ENCODE measurements at regions not wholly inside any gene's neighbourhood (a gene's known extent, or its start where the extent isn't known, plus 50 kb on each side); places are given as distances from the start of the nearest gene placed in this dataset.

- intact Hi-C loops (cut with micrococcal nuclease; ENCODE audit: unreplicated experiment), result no loop called here
- Histone ChIP-seq H3K27ac (ENCODE audit: control insufficient read depth, insufficient read depth) (no peak overlapping the region), H3K4me1 (ENCODE audit: control insufficient read depth, insufficient read depth, low read length) (no peaks in the 10 kb centered on the region), H3K79me2 (ENCODE audit: control insufficient read depth, insufficient read depth, low read length) (no peaks in the 10 kb centered on the region), H3K4me3 (no peak overlapping the region), H3K9ac (ENCODE audit: control insufficient read depth, insufficient read depth, low read length) (no peak overlapping the region), H2AFZ (ENCODE audit: control insufficient read depth, low read depth, low read length) (no peak overlapping the region), H3K4me2 (ENCODE audit: control insufficient read depth, insufficient read depth) (no peak overlapping the region), H3K9me3 (replicated peaks; ENCODE audit: control insufficient read depth, insufficient read depth, low read length) (no peaks in the 10 kb centered on the region), H3K27me3 (replicated peaks in 1 of 2; ENCODE audit: control insufficient read depth in 2 of 2, insufficient read depth in 2 of 2, low read length in 1 of 2) (no peaks in the 10 kb centered on the region), H3K36me3 (ENCODE audit: control insufficient read depth in 2 of 2, insufficient read depth in 2 of 2, low read length in 1 of 2) (no peaks in the 10 kb centered on the region), H4K20me1 (ENCODE audit: control insufficient read depth, insufficient read depth) (no peaks in the 10 kb centered on the region)
- 0% methylated on average over 2 of the region's 2 CpGs for WGBS (ENCODE audit: insufficient coverage, insufficient replicate concordance, low lambda C conversion rate, missing lambda C conversion rate)
- BruUV-seq (replicated peaks), result no TSS peak
- no peak for FAIRE-seq
- ChIA-PET RAD21 (ENCODE audit: unreplicated experiment) (no interaction called here), POLR2A (no interaction called here), CTCF (interaction anchor here (0.6 kb wide), 1 partner anchor 1370 kb away, joined by 3 read pairs; no protein-coding TSS in a partner anchor), SMC1A (ENCODE audit: uncharacterized antibody, unreplicated experiment) (interaction anchor here (1.0 kb wide), 1 partner anchor 8 kb away, joined by 3 read pairs; no protein-coding TSS in a partner anchor)
- DNase-seq (ENCODE audit: low read depth, low spot score), result no peak
- TF ChIP-seq RFX5 (IDR thresholded peaks at IDR 0.05; ENCODE audit: low read depth, low read length) (no peak), STAT3 (IDR thresholded peaks at IDR 0.05; ENCODE audit: low read depth, low read length) (no peak), GATAD2B (conservative IDR thresholded peaks at IDR 0.05; ENCODE audit: low read depth) (no peak), FOXM1 (IDR thresholded peaks at IDR 0.05; ENCODE audit: low read depth, low read length) (no peak), ZNF217 (IDR thresholded peaks at IDR 0.05) (no peak), CBX5 (IDR thresholded peaks at IDR 0.05; ENCODE audit: low read depth) (no peak), HDAC6 (IDR thresholded peaks at IDR 0.05; ENCODE audit: unreplicated experiment) (no peak), BRCA1 (IDR thresholded peaks at IDR 0.05; ENCODE audit: low read depth, low read length) (no peak), KDM1A (IDR thresholded peaks at IDR 0.05; ENCODE audit: borderline replicate concordance) (no peak), MAX (IDR thresholded peaks at IDR 0.05; ENCODE audit: low read depth, low read length) (no peak), BCL11A (IDR thresholded peaks at IDR 0.05; ENCODE audit: low read depth, low read length) (no peak), CBX3 (IDR thresholded peaks at IDR 0.05; ENCODE audit: borderline replicate concordance, low read depth) (no peak)
- TF ChIP-seq, protein P1, sequence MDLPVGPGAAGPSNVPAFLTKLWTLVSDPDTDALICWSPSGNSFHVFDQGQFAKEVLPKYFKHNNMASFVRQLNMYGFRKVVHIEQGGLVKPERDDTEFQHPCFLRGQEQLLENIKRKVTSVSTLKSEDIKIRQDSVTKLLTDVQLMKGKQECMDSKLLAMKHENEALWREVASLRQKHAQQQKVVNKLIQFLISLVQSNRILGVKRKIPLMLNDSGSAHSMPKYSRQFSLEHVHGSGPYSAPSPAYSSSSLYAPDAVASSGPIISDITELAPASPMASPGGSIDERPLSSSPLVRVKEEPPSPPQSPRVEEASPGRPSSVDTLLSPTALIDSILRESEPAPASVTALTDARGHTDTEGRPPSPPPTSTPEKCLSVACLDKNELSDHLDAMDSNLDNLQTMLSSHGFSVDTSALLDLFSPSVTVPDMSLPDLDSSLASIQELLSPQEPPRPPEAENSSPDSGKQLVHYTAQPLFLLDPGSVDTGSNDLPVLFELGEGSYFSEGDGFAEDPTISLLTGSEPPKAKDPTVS (IDR thresholded peaks at IDR 0.05; ENCODE audit: low read depth, low read length), result no peak
- ATAC-seq, result no peak
- in situ Hi-C loops (cut with MboI), result no loop called here
Observed at GRCh38 chr2:195115738-195116137, 541.3 kb upstream of the SLC39A10 start.

All from GM12878 (cell line).